ENCODE measurements at regions not wholly inside any gene's neighbourhood (a gene's known extent, or its start where the extent isn't known, plus 50 kb on each side); places are given as distances from the start of the nearest gene placed in this dataset.

DNA sequence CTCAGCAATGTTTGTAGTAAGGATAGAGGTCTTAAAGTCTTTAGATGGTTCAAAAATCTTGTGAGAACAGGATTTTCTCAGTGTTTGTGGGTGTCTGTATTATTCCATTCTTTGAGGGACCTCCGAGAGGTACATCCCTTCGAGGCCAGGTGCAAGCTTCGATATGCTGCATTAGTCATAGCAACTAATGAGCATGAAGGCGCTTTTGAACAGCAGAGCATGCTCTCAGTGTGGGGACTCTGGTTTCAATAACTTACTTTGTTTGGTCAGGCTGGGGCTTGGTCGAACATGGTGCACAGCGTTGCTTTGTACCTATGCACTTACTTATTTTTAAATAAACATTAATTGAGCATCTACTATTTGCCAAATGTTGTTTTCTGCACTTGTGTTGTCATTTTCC, 297.9 kb downstream of the CLIC5 start:
- no peak overlapping the region for H3K4me3 Mint-ChIP-seq
- H3K4me1 Mint-ChIP-seq = peaks cover 14% of the 10 kb centered on the region
- H3K9me3 Mint-ChIP-seq = peaks cover under 1% of the 10 kb centered on the region
- no peak overlapping the region for H3K27ac Mint-ChIP-seq
- intact Hi-C loops (cut with micrococcal nuclease) = loop anchor here (10.0 kb wide), 1 partner anchor 123 kb away; no protein-coding TSS in a partner anchor
- H3K27me3 Mint-ChIP-seq = no peaks in the 10 kb centered on the region
- DNase-seq = no peak
- ChIA-PET POLR2A (no interaction called here), CTCF (no interaction called here)
- TF ChIP-seq, protein P1, sequence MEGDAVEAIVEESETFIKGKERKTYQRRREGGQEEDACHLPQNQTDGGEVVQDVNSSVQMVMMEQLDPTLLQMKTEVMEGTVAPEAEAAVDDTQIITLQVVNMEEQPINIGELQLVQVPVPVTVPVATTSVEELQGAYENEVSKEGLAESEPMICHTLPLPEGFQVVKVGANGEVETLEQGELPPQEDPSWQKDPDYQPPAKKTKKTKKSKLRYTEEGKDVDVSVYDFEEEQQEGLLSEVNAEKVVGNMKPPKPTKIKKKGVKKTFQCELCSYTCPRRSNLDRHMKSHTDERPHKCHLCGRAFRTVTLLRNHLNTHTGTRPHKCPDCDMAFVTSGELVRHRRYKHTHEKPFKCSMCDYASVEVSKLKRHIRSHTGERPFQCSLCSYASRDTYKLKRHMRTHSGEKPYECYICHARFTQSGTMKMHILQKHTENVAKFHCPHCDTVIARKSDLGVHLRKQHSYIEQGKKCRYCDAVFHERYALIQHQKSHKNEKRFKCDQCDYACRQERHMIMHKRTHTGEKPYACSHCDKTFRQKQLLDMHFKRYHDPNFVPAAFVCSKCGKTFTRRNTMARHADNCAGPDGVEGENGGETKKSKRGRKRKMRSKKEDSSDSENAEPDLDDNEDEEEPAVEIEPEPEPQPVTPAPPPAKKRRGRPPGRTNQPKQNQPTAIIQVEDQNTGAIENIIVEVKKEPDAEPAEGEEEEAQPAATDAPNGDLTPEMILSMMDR (IDR thresholded peaks at IDR 0.05) = no peak
- ATAC-seq (ENCODE audit: low read depth) = no peak
- no peaks in the 10 kb centered on the region for H3K36me3 Mint-ChIP-seq (ENCODE audit: low read depth)

DNA sequence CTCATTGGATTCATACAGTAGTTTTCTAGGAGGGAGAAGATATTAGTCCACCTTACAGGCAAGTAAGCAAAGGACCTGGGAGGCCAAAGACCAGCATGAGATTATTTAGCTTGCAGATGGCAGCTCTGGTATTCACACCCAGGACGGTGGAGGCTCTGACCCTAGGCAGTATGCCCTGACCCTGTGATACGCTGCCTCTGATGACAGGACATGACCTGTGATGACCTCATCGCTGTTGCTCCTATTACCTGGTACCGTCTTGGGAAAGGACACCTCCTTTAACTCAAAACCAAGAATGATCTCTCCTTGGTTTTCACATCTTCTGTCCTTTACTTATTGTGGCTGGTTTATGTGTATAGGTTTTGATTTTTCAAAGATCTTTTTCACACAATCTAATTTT, 298.6 kb downstream of the CLIC5 start:
- ATAC-seq (ENCODE audit: low read depth) (no peak), DNase-seq (no peak)
- H3K9me3 Mint-ChIP-seq = no peaks in the 10 kb centered on the region
- H3K36me3 Mint-ChIP-seq (ENCODE audit: low read depth) = no peaks in the 10 kb centered on the region
- POLR2A ChIA-PET = no interaction called here
- intact Hi-C loops (cut with micrococcal nuclease) = loop anchor here (10.0 kb wide), 1 partner anchor 122 kb away; no protein-coding TSS in a partner anchor
- no peaks in the 10 kb centered on the region for H3K27me3 Mint-ChIP-seq
- TF ChIP-seq, protein P1 (IDR thresholded peaks at IDR 0.05) = no peak
- no peak overlapping the region for H3K27ac Mint-ChIP-seq
- peaks cover 16% of the 10 kb centered on the region for H3K4me1 Mint-ChIP-seq
- CTCF ChIA-PET = no interaction called here
- H3K4me3 Mint-ChIP-seq = no peak overlapping the region

DNA sequence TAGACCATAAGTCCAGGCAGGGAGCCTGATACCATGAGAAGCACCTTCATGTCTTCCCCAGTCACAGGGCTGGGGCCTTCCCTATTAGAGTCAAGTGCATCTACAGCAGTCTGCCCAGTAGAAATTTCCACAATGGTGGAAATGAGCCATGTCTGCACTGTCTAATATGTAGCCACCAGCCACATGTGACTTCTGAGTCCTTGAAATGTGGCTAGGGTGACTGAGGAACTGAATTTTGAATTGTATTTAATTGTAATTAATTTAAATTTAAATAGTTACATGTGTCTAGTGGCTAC, 300.2 kb downstream of the CLIC5 start:
- Mint-ChIP-seq H3K36me3 (ENCODE audit: low read depth) (no peaks in the 10 kb centered on the region), H3K9me3 (no peaks in the 10 kb centered on the region), H3K27ac (no peak overlapping the region), H3K4me3 (no peak overlapping the region), H3K4me1 (peaks cover 24% of the 10 kb centered on the region), H3K27me3 (no peaks in the 10 kb centered on the region)
- ChIA-PET CTCF (interaction anchor here (1.6 to 3.3 kb wide), 3 partner anchors 294 to 1060 kb away, joined by 11 to 101 read pairs (median 14); partner anchors contain the start of gene SUPT3H), POLR2A (no interaction called here)
- TF ChIP-seq, protein P1 (IDR thresholded peaks at IDR 0.05) = no peak
- DNase-seq = no peak
- intact Hi-C loops (cut with micrococcal nuclease) = loop anchor here (10.0 kb wide), 1 partner anchor 121 kb away; no protein-coding TSS in a partner anchor
- ATAC-seq (ENCODE audit: low read depth) = no peak

DNA sequence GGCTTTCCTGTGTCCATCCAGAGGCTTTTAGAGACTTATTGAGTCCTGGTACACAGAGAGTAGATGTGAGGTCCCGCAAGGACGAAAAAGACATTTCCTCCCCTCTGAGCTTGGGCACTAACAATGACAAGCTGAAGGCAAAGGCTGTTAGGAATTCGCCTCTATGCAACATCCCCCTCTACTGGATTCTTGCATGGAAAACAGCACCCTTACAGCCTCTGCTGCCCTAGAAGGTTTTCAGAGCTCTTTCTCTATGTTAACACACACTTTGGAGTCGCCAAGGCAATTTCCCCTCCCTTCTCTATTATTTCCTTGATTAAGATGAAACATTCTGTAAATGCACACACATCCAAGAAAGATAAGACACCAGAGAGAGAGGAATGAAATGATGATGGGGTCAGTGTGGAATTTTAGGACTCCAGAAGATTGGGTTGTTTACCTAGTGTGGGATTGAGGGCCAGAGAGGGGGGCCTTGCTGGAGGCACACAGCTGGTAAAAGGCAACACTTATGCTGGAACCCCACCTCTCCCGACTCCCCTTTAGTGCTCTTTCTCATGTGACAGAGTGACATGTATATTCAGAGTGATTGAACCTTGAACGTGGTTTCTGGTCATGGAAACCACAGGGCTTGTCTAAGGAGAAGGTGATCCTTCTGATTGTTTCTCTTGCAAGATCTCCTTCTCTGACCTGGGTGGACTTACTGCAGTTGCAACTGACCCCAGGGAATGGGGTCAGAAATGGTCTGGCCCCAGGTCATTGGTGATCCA, 300.7 kb downstream of the CLIC5 start:
- Mint-ChIP-seq H3K4me3 (no peak overlapping the region), H3K4me1 (peaks cover 29% of the 10 kb centered on the region), H3K36me3 (ENCODE audit: low read depth) (no peaks in the 10 kb centered on the region), H3K9me3 (no peaks in the 10 kb centered on the region), H3K27ac (no peak overlapping the region), H3K27me3 (no peaks in the 10 kb centered on the region)
- peak; percentile 40 for ATAC-seq (ENCODE audit: low read depth)
- DNase-seq = no peak
- ChIA-PET CTCF (interaction anchor here (0.6 to 3.3 kb wide), 25 partner anchors 9 to 1239 kb away, joined by 3 to 101 read pairs (median 6); partner anchors contain the start of gene SUPT3H), POLR2A (interaction anchor here (1.0 to 1.3 kb wide), 5 partner anchors 115 to 1059 kb away, joined by 3 to 9 read pairs (median 3); partner anchors contain the start of gene SUPT3H)
- intact Hi-C loops (cut with micrococcal nuclease) = loop anchor here (1.0 to 10.0 kb wide), 9 partner anchors 83 to 1122 kb away; partner anchors contain the start of gene SUPT3H
- TF ChIP-seq, protein P1 (IDR thresholded peaks at IDR 0.05) = no peak

DNA sequence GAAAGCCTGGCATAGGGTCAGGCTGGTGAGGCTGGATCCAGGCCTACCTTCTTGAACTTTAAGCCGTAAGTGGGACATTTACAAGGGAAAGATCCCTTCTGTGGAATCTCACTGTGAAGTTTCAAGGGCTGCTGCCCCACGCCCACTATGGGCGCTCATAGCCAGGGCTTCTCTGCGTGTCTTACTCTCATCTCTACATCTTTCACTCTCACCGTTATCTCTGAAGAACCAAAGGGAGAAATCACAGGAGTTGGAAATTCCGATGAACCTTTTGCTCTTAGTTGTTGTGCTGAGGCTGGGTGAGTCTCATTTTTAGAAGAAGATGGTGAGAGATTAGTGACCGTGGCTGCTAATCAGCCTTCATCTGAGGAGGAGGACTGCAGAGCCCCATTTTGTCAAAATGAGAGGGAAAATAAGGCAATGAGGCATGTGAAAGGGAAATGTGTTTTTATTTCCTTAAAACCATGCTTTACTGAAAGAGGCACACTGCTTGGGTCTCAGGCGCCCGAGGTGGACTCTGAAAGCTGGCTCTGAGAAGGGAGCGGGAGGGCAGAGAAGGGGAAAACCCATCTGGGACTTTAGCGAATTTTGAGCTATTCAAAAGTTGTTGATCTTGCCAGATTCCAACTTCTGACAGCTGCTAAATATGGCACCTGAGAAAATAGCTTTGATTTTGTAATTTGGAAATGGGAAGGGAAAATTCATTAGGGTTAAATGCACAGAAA, 301.5 kb downstream of the CLIC5 start:
- ATAC-seq (ENCODE audit: low read depth) (no peak), DNase-seq (no peak)
- intact Hi-C loops (cut with micrococcal nuclease) = loop anchor here (1.0 to 10.0 kb wide), 9 partner anchors 82 to 1121 kb away; partner anchors contain the start of gene SUPT3H
- H3K4me3 Mint-ChIP-seq = no peak overlapping the region
- no peaks in the 10 kb centered on the region for H3K9me3 Mint-ChIP-seq
- H3K4me1 Mint-ChIP-seq = peaks cover 32% of the 10 kb centered on the region
- TF ChIP-seq, protein P1 (IDR thresholded peaks at IDR 0.05) = no peak
- POLR2A ChIA-PET = interaction anchor here (0.6 to 1.3 kb wide), 7 partner anchors 32 to 1059 kb away, joined by 3 to 9 read pairs (median 3); partner anchors contain the start of gene SUPT3H
- CTCF ChIA-PET = interaction anchor here (0.6 to 3.3 kb wide), 23 partner anchors 9 to 1238 kb away, joined by 3 to 101 read pairs (median 7); partner anchors contain the start of gene SUPT3H
- no peaks in the 10 kb centered on the region for H3K36me3 Mint-ChIP-seq (ENCODE audit: low read depth)
- no peak overlapping the region for H3K27ac Mint-ChIP-seq
- H3K27me3 Mint-ChIP-seq = no peaks in the 10 kb centered on the region

Measured in activated B cell treated with CpG ODN at 0.5 μM for 24 hours (primary cell).